ENCODE measurements at regions not wholly inside any gene's neighbourhood (a gene's known extent, or its start where the extent isn't known, plus 50 kb on each side); places are given as distances from the start of the nearest gene placed in this dataset.
"Not testable (repeated sequence)": the region's sequence is repeated elsewhere in the genome, so short reads cannot be mapped to it uniquely, and the experiment has no call there.

- TF ChIP-seq CTCF (conservative IDR thresholded peaks at IDR 0.05 in 1 of 2, IDR thresholded peaks at IDR 0.05 in 1 of 2; ENCODE audit: low read depth in 1 of 2, low read length in 2 of 2) (no peak), EZH2 (IDR thresholded peaks at IDR 0.05; ENCODE audit: low read length, missing control alignments) (no peak)
- no peaks in the 10 kb centered on the region for H3K4me1 ChIP-seq (ENCODE audit: control insufficient read depth, extremely low read depth, insufficient read depth, low read length)
- no peak for DNase-seq (ENCODE audit: low read depth in 2 of 2)
Measured at GRCh38 chr12:115866909-115867525, 410.5 kb downstream of the MED13L start.

GRCh38 chr12:115866281-115866680 is 411.2 kb downstream of the MED13L start:
- DNase-seq (ENCODE audit: low read depth in 2 of 2); H3K79me2 ChIP-seq (ENCODE audit: control insufficient read depth, insufficient read depth, low read length); H3K9me3 ChIP-seq (ENCODE audit: control insufficient read depth, insufficient read depth, low read depth, low read length); H3K27me3 ChIP-seq (ENCODE audit: control insufficient read depth, insufficient read depth, low read length); H3K9ac ChIP-seq (ENCODE audit: insufficient read depth, low read length); H2AFZ ChIP-seq (ENCODE audit: low read length); H3K27ac ChIP-seq (ENCODE audit: insufficient read depth, low read length); H3K4me2 ChIP-seq (ENCODE audit: extremely low read depth, insufficient read depth, low read length); H3K36me3 ChIP-seq (ENCODE audit: control insufficient read depth, insufficient read depth, low read length); H3K4me1 ChIP-seq (ENCODE audit: control insufficient read depth, extremely low read depth, insufficient read depth, low read length); H4K20me1 ChIP-seq (ENCODE audit: control insufficient read depth, extremely low read depth, insufficient read depth, low read length); H3K4me3 ChIP-seq (replicated peaks in 1 of 4; ENCODE audit: control extremely low read depth in 1 of 4, insufficient read depth in 1 of 4, low read depth in 3 of 4, low read length in 4 of 4): not testable (repeated sequence)

More at GRCh38 chr12:115866909-115867525, 410.5 kb downstream of the MED13L start:
- Histone ChIP-seq H3K27ac (ENCODE audit: insufficient read depth, low read length) (no peak overlapping the region), H3K36me3 (ENCODE audit: control insufficient read depth, insufficient read depth, low read length) (no peaks in the 10 kb centered on the region), H3K27me3 (ENCODE audit: control insufficient read depth, insufficient read depth, low read length) (no peaks in the 10 kb centered on the region), H3K4me2 (ENCODE audit: extremely low read depth, insufficient read depth, low read length) (no peak overlapping the region), H3K4me3 (replicated peaks in 1 of 4; ENCODE audit: control extremely low read depth in 1 of 4, insufficient read depth in 1 of 4, low read depth in 3 of 4, low read length in 4 of 4) (no peak overlapping the region), H3K9ac (ENCODE audit: insufficient read depth, low read length) (no peak overlapping the region), H3K9me3 (ENCODE audit: control insufficient read depth, insufficient read depth, low read depth, low read length) (no peaks in the 10 kb centered on the region), H2AFZ (ENCODE audit: low read length) (no peak overlapping the region), H3K79me2 (ENCODE audit: control insufficient read depth, insufficient read depth, low read length) (no peaks in the 10 kb centered on the region), H4K20me1 (ENCODE audit: control insufficient read depth, extremely low read depth, insufficient read depth, low read length) (no peaks in the 10 kb centered on the region)

- H3K36me3 ChIP-seq (ENCODE audit: control insufficient read depth, insufficient read depth, low read length) = no peaks in the 10 kb centered on the region
- no peak overlapping the region for H3K9ac ChIP-seq (ENCODE audit: insufficient read depth, low read length)
- no peak overlapping the region for H3K27ac ChIP-seq (ENCODE audit: insufficient read depth, low read length)
- no peak overlapping the region for H2AFZ ChIP-seq (ENCODE audit: low read length)
- no peaks in the 10 kb centered on the region for H3K4me1 ChIP-seq (ENCODE audit: control insufficient read depth, extremely low read depth, insufficient read depth, low read length)
- H3K27me3 ChIP-seq (ENCODE audit: control insufficient read depth, insufficient read depth, low read length) = no peaks in the 10 kb centered on the region
- no peaks in the 10 kb centered on the region for H3K79me2 ChIP-seq (ENCODE audit: control insufficient read depth, insufficient read depth, low read length)
- H3K4me3 ChIP-seq (replicated peaks in 1 of 4; ENCODE audit: control extremely low read depth in 1 of 4, insufficient read depth in 1 of 4, low read depth in 3 of 4, low read length in 4 of 4) = no peak overlapping the region
- H4K20me1 ChIP-seq (ENCODE audit: control insufficient read depth, extremely low read depth, insufficient read depth, low read length) = no peaks in the 10 kb centered on the region
- no peak overlapping the region for H3K4me2 ChIP-seq (ENCODE audit: extremely low read depth, insufficient read depth, low read length)
- DNase-seq (ENCODE audit: low read depth in 2 of 2) = no peak
- TF ChIP-seq CTCF (conservative IDR thresholded peaks at IDR 0.05 in 1 of 2, IDR thresholded peaks at IDR 0.05 in 1 of 2; ENCODE audit: low read depth in 1 of 2, low read length in 2 of 2) (no peak), EZH2 (IDR thresholded peaks at IDR 0.05; ENCODE audit: low read length, missing control alignments) (no peak)
- H3K9me3 ChIP-seq (ENCODE audit: control insufficient read depth, insufficient read depth, low read depth, low read length) = no peaks in the 10 kb centered on the region
Measured at GRCh38 chr12:115864396-115864795, 413.1 kb downstream of the MED13L start.

Data from fibroblast of lung (primary cell).